ENCODE measurements at regions not wholly inside any gene's neighbourhood (a gene's known extent, or its start where the extent isn't known, plus 50 kb on each side); places are given as distances from the start of the nearest gene placed in this dataset.

DNA sequence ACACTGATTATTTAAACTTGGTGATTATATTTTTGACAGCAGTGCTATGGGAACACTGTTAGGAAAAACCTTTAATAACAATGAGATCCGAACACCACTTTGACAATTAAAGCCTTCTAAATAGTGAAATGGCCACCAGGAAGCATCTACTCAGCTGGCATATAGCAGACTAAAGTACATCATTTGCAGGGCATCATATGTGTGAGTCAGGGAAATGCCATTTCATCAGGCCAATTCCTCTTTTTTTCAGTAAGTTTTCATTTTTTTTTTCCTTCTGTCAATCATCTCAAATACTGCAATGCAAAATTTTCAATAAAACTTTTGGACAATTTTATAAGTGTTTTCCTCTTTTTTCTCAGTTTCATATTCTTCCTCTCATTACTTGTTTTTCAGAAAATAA lies 521.4 kb upstream of the SEMA3D start:
- H3K18ac ChIP-seq (ENCODE audit: extremely low read depth, low read length): no peak overlapping the region
- no peaks in the 10 kb centered on the region for H3K9me3 ChIP-seq (ENCODE audit: insufficient read depth in 2 of 2, low read depth in 1 of 2, low read length in 1 of 2)
- no peak overlapping the region for H2BK12ac ChIP-seq (ENCODE audit: low read depth, low read length)
- 100% methylated on average over 1 of the region's 1 CpG; no CpG with 5 or more reads in 1 of the 2 experiments for WGBS, 2 experiments (ENCODE audit: extremely low coverage in 1 of 2, insufficient coverage in 1 of 2, insufficient read length in 1 of 2, insufficient replicate concordance in 2 of 2, low coverage in 1 of 2, low lambda C conversion rate in 2 of 2, missing lambda C conversion rate in 1 of 2)
- H2BK5ac ChIP-seq (ENCODE audit: low read depth, low read length): no peak overlapping the region
- no peak overlapping the region for H2BK20ac ChIP-seq (ENCODE audit: low read length)
- no peaks in the 10 kb centered on the region for H3K23me2 ChIP-seq (ENCODE audit: low read depth, low read length)
- H3K14ac ChIP-seq (ENCODE audit: insufficient read length): no peak overlapping the region
- H4K5ac ChIP-seq (ENCODE audit: insufficient read length, low read depth, low read length): no peak overlapping the region
- no peak overlapping the region for H4K91ac ChIP-seq (replicated peaks; ENCODE audit: insufficient read length, low read length)
- no peaks in the 10 kb centered on the region for H3K79me1 ChIP-seq (ENCODE audit: low read depth, low read length)
- no peaks in the 10 kb centered on the region for H3K79me2 ChIP-seq (ENCODE audit: control insufficient read depth in 1 of 2, insufficient read depth in 2 of 2, low read length in 2 of 2)
- no peak overlapping the region for H2AFZ ChIP-seq (ENCODE audit: low read length)
- no peak overlapping the region for H3K23ac ChIP-seq (ENCODE audit: insufficient read length)
- POLR2A ChIA-PET (ENCODE audit: partially characterized antibody): no interaction called here
- H2BK120ac ChIP-seq (replicated peaks; ENCODE audit: low read depth, low read length): no peak overlapping the region
- H3K4me1 ChIP-seq (replicated peaks in 1 of 4; ENCODE audit: control insufficient read depth in 3 of 4, insufficient read depth in 4 of 4, low read length in 3 of 4): no peaks in the 10 kb centered on the region
- no peak overlapping the region for H2AK5ac ChIP-seq (ENCODE audit: low read depth, low read length)
- H3K36me3 ChIP-seq (ENCODE audit: control insufficient read depth in 2 of 4, insufficient read depth in 4 of 4, low read length in 3 of 4): no peaks in the 10 kb centered on the region
- DNase-seq (ENCODE audit: low read depth in 1 of 2, low spot score in 2 of 2) (no peak), FAIRE-seq (no peak)
- no peak overlapping the region for H2BK15ac ChIP-seq (ENCODE audit: low read length)
- H3K4me3 ChIP-seq (ENCODE audit: extremely low read depth in 1 of 4, insufficient read depth in 2 of 4, low read depth in 3 of 4, low read length in 4 of 4): no peak overlapping the region
- no peak overlapping the region for H3K4me2 ChIP-seq (ENCODE audit: insufficient read depth in 1 of 2, low read depth in 2 of 2, low read length in 2 of 2)
- no peak overlapping the region for H4K8ac ChIP-seq (ENCODE audit: extremely low read depth, insufficient read depth, low read length)
- H3K9ac ChIP-seq (replicated peaks in 1 of 4; ENCODE audit: extremely low read depth in 1 of 4, low read depth in 3 of 4, low read length in 3 of 4): no peak overlapping the region
- H3K27me3 ChIP-seq (replicated peaks in 1 of 4; ENCODE audit: control insufficient read depth in 3 of 4, extremely low read depth in 1 of 4, insufficient read depth in 3 of 4, low read length in 3 of 4): no peaks in the 10 kb centered on the region
- no peak overlapping the region for H3K27ac ChIP-seq (ENCODE audit: low read depth, low read length)
- no peaks in the 10 kb centered on the region for H4K20me1 ChIP-seq (replicated peaks in 1 of 2; ENCODE audit: control insufficient read depth in 1 of 2, insufficient read depth in 2 of 2, low read length in 2 of 2)
- H3K4ac ChIP-seq (replicated peaks; ENCODE audit: insufficient read length, low read depth, low read length): no peak overlapping the region
- CTCF ChIA-PET (ENCODE audit: partially characterized antibody): no interaction called here
- H3K56ac ChIP-seq (replicated peaks; ENCODE audit: insufficient read length, low read depth, low read length): no peak overlapping the region
- TF ChIP-seq SUZ12 (IDR thresholded peaks at IDR 0.05; ENCODE audit: low read length) (no peak), RNF2 (IDR thresholded peaks at IDR 0.05; ENCODE audit: borderline replicate concordance, low read depth, low read length, missing control alignments, poor library complexity, severe bottlenecking) (no peak), TCF12 (IDR thresholded peaks at IDR 0.05; ENCODE audit: low read depth, low read length) (no peak), JUN (IDR thresholded peaks at IDR 0.05; ENCODE audit: low read depth, low read length) (no peak), KDM1A (IDR thresholded peaks at IDR 0.05; ENCODE audit: borderline replicate concordance, low read length) (no peak), SAP30 (IDR thresholded peaks at IDR 0.05; ENCODE audit: insufficient read depth, insufficient replicate concordance, low read length) (no peak), RAD21 (IDR thresholded peaks at IDR 0.05 in 1 of 2, conservative IDR thresholded peaks at IDR 0.05 in 1 of 2; ENCODE audit: low read depth in 2 of 2, low read length in 2 of 2) (no peak), TAF7 (optimal IDR thresholded peaks at IDR 0.05; ENCODE audit: borderline replicate concordance, low read depth, low read length) (no peak), SRF (IDR thresholded peaks at IDR 0.05; ENCODE audit: low read depth, low read length) (no peak), FOSL1 (IDR thresholded peaks at IDR 0.05; ENCODE audit: insufficient read depth, low read depth, low read length) (no peak)
- TF ChIP-seq, protein P1, sequence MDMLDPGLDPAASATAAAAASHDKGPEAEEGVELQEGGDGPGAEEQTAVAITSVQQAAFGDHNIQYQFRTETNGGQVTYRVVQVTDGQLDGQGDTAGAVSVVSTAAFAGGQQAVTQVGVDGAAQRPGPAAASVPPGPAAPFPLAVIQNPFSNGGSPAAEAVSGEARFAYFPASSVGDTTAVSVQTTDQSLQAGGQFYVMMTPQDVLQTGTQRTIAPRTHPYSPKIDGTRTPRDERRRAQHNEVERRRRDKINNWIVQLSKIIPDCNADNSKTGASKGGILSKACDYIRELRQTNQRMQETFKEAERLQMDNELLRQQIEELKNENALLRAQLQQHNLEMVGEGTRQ (IDR thresholded peaks at IDR 0.05; ENCODE audit: low read length): no peak

All from H1 (cell line).